Heart left ventricle (tissue), 13 donors: ENCODE measurements at regions not wholly inside any gene's neighbourhood (a gene's known extent, or its start where the extent isn't known, plus 50 kb on each side); places are given as distances from the start of the nearest gene placed in this dataset.

ENCODE experiments used
- POLR2A ChIP-seq, 2 donors: fragments of 450-650 bp; IDR thresholded peaks; one replicate each; pipeline ENCODE4 v1.6.1; 2017; ENCODE audit warnings: antibody characterized with exemption in 2 of 2, mild to moderate bottlenecking in 2 of 2, moderate library complexity in 2 of 2
- TF ChIP-seq, protein P1 (sequence below), 12 donors: fragments of 200-600 bp; sonication (generic) in 4 of 12; IDR thresholded peaks; one replicate each; pipeline versions ENCODE4 v1.5.0 to v1.8.0; 2018 to 2022; ENCODE audit warnings: antibody characterized with exemption in 12 of 12, mild to moderate bottlenecking in 5 of 12
- donor health status: ischemic (EF 13 %, LVEDD 7.1; RV severe dilation, severe dysfunction).
- donor health status: DM: no; HTN: yes; CAD: no.
- donor health status: DM: no; HTN: no; CAD: no.
- donor health status: ischemic (EF 25% LVEDD 6.9; RV normal size, moderate dysfunction).
- donor health status: ischemic (EF 25% LVEDD 5.7; RV mildly dilated, moderate dysfunction).
- donor health status: ischemic (EF 35%, LVEDD 5.7; RV mildly dilated, moderate dysfunction).
- donor health status: nonischemic (EF 11% LVEDD 7.7; RV severe dilation, severe dysfunction).
- donor health status: DM: yes; HTN: yes; CAD: no.
- donor health status: PGD.
- donor health status: ischemic (EF 29% LVEDD 5.4; RV normal size, mild dysfunction).
- donor health status: nonischemic (EF 23%, LVEDD 6.1; RV moderate dilation, normal function).

DNA sequence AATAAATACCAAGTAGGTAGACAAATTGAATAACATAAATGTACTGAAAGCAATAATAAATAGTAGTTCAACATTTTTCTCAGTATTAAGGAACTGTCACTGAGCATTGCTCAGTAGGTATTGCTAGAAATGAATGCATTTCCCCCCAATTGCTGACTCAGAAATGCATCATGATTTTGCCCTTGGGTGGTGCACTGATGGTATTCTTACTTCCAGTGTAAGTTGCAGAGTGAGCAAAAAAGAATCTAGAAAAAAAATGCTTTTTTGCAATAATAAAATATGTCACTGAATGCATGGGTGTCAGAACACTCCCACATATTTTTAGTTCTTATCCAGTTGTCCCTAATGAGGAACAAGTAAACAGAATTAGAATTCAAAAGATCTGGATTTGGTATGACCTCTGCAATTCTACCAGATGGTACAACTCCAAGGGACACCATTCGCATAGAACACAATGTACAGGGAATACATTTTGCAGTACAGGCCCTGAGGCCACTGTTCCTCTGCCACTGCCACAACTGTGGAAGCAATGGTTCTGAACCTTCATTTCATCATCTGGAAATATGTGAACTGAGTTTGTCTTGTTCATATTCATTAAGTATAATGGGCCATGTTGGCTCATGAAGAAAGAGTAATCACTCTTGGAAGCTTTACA, 78.0 kb downstream of the ATP6V1G3 start:
- TF ChIP-seq, protein P1, sequence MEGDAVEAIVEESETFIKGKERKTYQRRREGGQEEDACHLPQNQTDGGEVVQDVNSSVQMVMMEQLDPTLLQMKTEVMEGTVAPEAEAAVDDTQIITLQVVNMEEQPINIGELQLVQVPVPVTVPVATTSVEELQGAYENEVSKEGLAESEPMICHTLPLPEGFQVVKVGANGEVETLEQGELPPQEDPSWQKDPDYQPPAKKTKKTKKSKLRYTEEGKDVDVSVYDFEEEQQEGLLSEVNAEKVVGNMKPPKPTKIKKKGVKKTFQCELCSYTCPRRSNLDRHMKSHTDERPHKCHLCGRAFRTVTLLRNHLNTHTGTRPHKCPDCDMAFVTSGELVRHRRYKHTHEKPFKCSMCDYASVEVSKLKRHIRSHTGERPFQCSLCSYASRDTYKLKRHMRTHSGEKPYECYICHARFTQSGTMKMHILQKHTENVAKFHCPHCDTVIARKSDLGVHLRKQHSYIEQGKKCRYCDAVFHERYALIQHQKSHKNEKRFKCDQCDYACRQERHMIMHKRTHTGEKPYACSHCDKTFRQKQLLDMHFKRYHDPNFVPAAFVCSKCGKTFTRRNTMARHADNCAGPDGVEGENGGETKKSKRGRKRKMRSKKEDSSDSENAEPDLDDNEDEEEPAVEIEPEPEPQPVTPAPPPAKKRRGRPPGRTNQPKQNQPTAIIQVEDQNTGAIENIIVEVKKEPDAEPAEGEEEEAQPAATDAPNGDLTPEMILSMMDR (IDR thresholded peaks at IDR 0.05): no peak
- no peak for TF ChIP-seq POLR2A (IDR thresholded peaks at IDR 0.05)
